ENCODE measurements at regions not wholly inside any gene's neighbourhood (a gene's known extent, or its start where the extent isn't known, plus 50 kb on each side); places are given as distances from the start of the nearest gene placed in this dataset.
A peak's percentile ranks its signal among the peaks of the same experiment; 100 is the strongest.

DNA sequence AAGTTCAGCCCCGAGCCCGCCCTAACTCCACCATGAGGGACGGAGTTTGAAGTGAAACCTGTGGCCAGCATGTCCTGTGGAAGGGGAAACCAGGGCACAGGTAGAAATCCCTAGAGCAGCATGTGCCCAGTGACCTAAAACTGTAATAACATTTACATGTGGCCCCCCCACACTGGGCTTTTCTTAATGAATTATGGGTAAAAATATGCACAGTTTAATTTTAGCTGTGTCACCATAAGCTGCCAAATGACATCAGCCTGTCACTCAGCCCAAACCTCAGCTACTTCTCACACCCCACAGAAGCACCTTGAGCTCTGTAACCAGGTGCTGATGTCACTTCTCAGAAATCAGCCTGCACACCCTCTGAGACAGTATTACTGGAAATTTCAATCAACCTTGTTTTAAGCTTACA, 50.0 kb upstream of the SLC19A1 start:
- WGBS, 2 donors: 58 to 67% methylated on average over 3 of the region's 3 CpGs
- TF ChIP-seq, protein P1, sequence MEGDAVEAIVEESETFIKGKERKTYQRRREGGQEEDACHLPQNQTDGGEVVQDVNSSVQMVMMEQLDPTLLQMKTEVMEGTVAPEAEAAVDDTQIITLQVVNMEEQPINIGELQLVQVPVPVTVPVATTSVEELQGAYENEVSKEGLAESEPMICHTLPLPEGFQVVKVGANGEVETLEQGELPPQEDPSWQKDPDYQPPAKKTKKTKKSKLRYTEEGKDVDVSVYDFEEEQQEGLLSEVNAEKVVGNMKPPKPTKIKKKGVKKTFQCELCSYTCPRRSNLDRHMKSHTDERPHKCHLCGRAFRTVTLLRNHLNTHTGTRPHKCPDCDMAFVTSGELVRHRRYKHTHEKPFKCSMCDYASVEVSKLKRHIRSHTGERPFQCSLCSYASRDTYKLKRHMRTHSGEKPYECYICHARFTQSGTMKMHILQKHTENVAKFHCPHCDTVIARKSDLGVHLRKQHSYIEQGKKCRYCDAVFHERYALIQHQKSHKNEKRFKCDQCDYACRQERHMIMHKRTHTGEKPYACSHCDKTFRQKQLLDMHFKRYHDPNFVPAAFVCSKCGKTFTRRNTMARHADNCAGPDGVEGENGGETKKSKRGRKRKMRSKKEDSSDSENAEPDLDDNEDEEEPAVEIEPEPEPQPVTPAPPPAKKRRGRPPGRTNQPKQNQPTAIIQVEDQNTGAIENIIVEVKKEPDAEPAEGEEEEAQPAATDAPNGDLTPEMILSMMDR (IDR thresholded peaks at IDR 0.05): no peak
- DNase-seq: peak in 2 of 6 donors; percentile 28 to 35
- Histone ChIP-seq H3K36me3 (no peaks in the 10 kb centered on the region), H3K27me3 (no peaks in the 10 kb centered on the region), H3K4me3 (no peak overlapping the region), H3K4me1 (peaks cover 0 to 15% (median 0%) of the 10 kb centered on the region in 3 donors), H3K27ac (peak overlapping the region in 2 of 4 donors; percentile 17 to 27), H3K9me3 (no peaks in the 10 kb centered on the region)
- intact Hi-C loops (cut with DNase I): no loop called here
- ATAC-seq: peak in 2 of 4 donors; percentile 27 to 57
- no peak for FAIRE-seq

DNA sequence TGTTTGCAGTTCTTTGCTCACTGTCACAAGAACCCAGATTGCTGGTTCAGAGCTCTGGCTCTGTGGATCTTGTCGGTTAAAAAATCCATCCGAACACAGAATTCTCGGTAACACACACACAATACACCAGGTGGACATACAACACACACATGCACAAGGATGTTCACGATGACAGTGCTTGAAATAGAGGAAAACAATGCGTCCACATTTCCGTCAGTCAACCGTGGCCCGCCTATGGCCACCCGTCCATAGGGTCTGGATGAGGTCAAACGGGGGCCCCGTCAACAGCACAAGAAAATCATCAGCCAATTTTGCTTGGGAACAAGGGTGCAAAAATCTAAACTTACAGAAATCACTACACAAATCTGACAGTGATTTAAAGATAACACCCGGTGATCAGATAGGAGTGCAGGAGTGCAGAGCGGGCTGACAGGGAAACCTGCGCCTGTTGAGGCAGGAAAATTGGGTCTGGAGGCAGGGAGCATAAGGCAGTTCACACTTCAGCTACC, 50.4 kb upstream of the SLC19A1 start:
- Histone ChIP-seq H3K9me3 (no peaks in the 10 kb centered on the region), H3K27me3 (no peaks in the 10 kb centered on the region), H3K4me3 (no peak overlapping the region), H3K27ac (peak overlapping the region in 1 of 4 donors; percentile 17), H3K36me3 (no peaks in the 10 kb centered on the region), H3K4me1 (peaks cover 0 to 15% (median 0%) of the 10 kb centered on the region in 3 donors)
- DNase-seq (peak in 1 of 6 donors; percentile 26), ATAC-seq (no peak), FAIRE-seq (no peak)
- WGBS, 2 donors: 73 to 80% methylated on average over 14 of the region's 14 CpGs
- TF ChIP-seq, protein P1 (IDR thresholded peaks at IDR 0.05): no peak
- intact Hi-C loops (cut with DNase I): no loop called here

DNA sequence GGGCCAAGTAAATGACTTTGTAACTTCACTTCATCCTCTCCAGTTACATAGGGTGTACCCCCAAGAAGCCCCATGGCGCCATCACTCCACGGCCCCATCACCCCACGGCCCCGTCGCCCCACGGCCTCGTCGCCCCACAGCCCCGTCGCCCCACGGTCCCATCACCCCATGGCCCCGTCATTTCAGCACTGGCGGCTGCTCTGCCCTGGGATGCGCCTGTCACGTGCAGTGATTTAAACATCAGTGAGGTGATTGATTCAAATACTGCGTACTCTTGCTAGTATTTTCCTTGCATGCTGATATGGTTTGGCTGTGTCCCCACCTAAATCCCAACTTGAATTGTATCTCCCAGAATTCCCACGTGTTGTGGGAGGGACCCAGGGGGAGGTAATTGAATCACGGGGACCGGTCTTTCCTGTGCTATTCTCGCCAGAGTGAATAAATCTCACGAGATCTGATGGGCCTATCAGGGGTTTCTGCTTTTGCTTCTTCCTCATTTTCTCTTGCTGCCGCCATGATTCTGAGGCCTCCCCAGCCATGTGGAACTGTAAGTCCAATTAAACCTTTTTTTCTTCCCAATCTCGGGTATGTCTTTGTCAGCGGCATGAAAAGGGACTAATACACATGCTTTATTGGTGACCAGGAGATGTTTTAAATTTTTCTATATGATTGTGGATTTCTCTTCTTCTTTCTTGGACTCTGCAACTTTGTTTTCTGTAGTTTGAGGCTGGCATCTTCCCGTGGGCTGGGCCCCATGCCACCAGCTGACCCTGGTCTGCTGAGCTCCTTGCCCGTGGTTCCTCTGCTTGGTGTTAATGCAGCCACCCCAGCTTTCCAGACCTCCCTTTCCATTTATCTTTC, 50.1 kb upstream of the PCBP3 start:
- ATAC-seq (no peak), DNase-seq (peak in 2 of 6 donors; percentile 52 to 68), FAIRE-seq (no peak)
- H3K27me3 ChIP-seq: no peaks in the 10 kb centered on the region
- H3K36me3 ChIP-seq: no peaks in the 10 kb centered on the region
- intact Hi-C loops (cut with DNase I): no loop called here
- H3K4me3 ChIP-seq: no peak overlapping the region
- H3K9me3 ChIP-seq: no peaks in the 10 kb centered on the region
- H3K27ac ChIP-seq: no peak overlapping the region
- peaks cover 0 to 15% (median 0%) of the 10 kb centered on the region in 3 donors for H3K4me1 ChIP-seq
- WGBS, 2 donors: 68 to 77% methylated on average over 26 of the region's 26 CpGs
- TF ChIP-seq, protein P1 (IDR thresholded peaks at IDR 0.05): no peak

Measured in pancreas (tissue), 10 donors.